ENCODE measurements at regions not wholly inside any gene's neighbourhood (a gene's known extent, or its start where the extent isn't known, plus 50 kb on each side); places are given as distances from the start of the nearest gene placed in this dataset.

GRCh38 chr12:90333424-90333823 lies 621.6 kb downstream of the CCER1 start:
- H3K4me1 ChIP-seq (ENCODE audit: control insufficient read depth, insufficient read depth, low read length, poor library complexity, severe bottlenecking): no peaks in the 10 kb centered on the region
- Mint-ChIP-seq H3K9me3 (peaks cover 0 to 4% (median 0%) of the 10 kb centered on the region in 7 donors), H3K27me3 (peaks cover 6% of the 10 kb centered on the region), H3K4me3 (no peak overlapping the region), H3K4me1 (no peaks in the 10 kb centered on the region), H3K36me3 (no peaks in the 10 kb centered on the region), H3K27ac (no peak overlapping the region)
- no peak overlapping the region for H3K27ac ChIP-seq (ENCODE audit: insufficient read depth, low read length, poor library complexity, severe bottlenecking)
- H3K27me3 ChIP-seq (ENCODE audit: control insufficient read depth, insufficient read depth, low read length): no peaks in the 10 kb centered on the region
- no peaks in the 10 kb centered on the region for H3K36me3 ChIP-seq (ENCODE audit: control insufficient read depth, insufficient read depth, low read length)
- no peak overlapping the region for H3K4me3 ChIP-seq (ENCODE audit: low read depth, low read length)
- H3K9me3 ChIP-seq (ENCODE audit: control insufficient read depth in 2 of 2, low read length in 2 of 2): no peaks in the 10 kb centered on the region
- DNase-seq: no peak
- ATAC-seq (ENCODE audit: low read depth in 2 of 2): no peak

DNA sequence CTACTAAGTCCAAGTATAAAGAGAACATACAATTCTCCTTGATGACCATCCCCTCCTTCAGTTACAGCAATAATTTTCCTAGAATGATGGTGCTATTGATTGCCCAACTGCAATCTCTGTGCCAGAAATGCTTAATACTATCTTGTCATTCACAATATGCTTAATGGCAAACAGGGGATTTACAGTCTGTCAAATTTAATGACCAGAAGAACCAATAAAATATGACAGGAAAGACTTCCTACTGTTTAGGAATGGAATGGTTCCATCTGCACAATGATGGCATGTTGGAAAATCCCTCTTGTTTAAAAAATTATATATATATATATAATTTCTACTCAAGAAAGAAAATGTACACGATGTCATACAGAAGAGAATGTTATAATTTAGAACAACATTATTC lies 623.2 kb downstream of the CCER1 start:
- no peak for ATAC-seq (ENCODE audit: low read depth in 2 of 2)
- Histone ChIP-seq H3K4me3 (ENCODE audit: low read depth, low read length) (no peak overlapping the region), H3K27me3 (ENCODE audit: control insufficient read depth, insufficient read depth, low read length) (no peaks in the 10 kb centered on the region), H3K4me1 (ENCODE audit: control insufficient read depth, insufficient read depth, low read length, poor library complexity, severe bottlenecking) (no peaks in the 10 kb centered on the region), H3K36me3 (ENCODE audit: control insufficient read depth, insufficient read depth, low read length) (no peaks in the 10 kb centered on the region), H3K27ac (ENCODE audit: insufficient read depth, low read length, poor library complexity, severe bottlenecking) (no peak overlapping the region), H3K9me3 (ENCODE audit: control insufficient read depth in 2 of 2, low read length in 2 of 2) (no peaks in the 10 kb centered on the region)
- no peak for DNase-seq
- H3K4me1 Mint-ChIP-seq: no peaks in the 10 kb centered on the region
- no peak overlapping the region for H3K27ac Mint-ChIP-seq
- H3K36me3 Mint-ChIP-seq: no peaks in the 10 kb centered on the region
- H3K9me3 Mint-ChIP-seq: peaks cover 0 to 4% (median 0%) of the 10 kb centered on the region in 7 donors
- peaks cover 6% of the 10 kb centered on the region for H3K27me3 Mint-ChIP-seq
- H3K4me3 Mint-ChIP-seq: no peak overlapping the region

GRCh38 chr12:90331262-90331661 lies 622.6 kb upstream of the ATP2B1 start:
- H3K36me3 ChIP-seq (ENCODE audit: control insufficient read depth, insufficient read depth, low read length): no peaks in the 10 kb centered on the region
- peaks cover 6% of the 10 kb centered on the region for H3K27me3 Mint-ChIP-seq
- H3K27ac Mint-ChIP-seq: no peak overlapping the region
- H3K4me3 Mint-ChIP-seq: no peak overlapping the region
- DNase-seq (no peak), ATAC-seq (ENCODE audit: low read depth in 2 of 2) (no peak)
- no peaks in the 10 kb centered on the region for H3K36me3 Mint-ChIP-seq
- no peaks in the 10 kb centered on the region for H3K9me3 ChIP-seq (ENCODE audit: control insufficient read depth in 2 of 2, low read length in 2 of 2)
- H3K4me1 ChIP-seq (ENCODE audit: control insufficient read depth, insufficient read depth, low read length, poor library complexity, severe bottlenecking): no peaks in the 10 kb centered on the region
- no peak overlapping the region for H3K27ac ChIP-seq (ENCODE audit: insufficient read depth, low read length, poor library complexity, severe bottlenecking)
- no peaks in the 10 kb centered on the region for H3K4me1 Mint-ChIP-seq
- H3K27me3 ChIP-seq (ENCODE audit: control insufficient read depth, insufficient read depth, low read length): no peaks in the 10 kb centered on the region
- no peak overlapping the region for H3K4me3 ChIP-seq (ENCODE audit: low read depth, low read length)
- peaks cover 0 to 4% (median 0%) of the 10 kb centered on the region in 7 donors for H3K9me3 Mint-ChIP-seq

GRCh38 chr12:90327793-90328743 lies 619.4 kb upstream of the ATP2B1 start:
- no peaks in the 10 kb centered on the region for H3K4me1 ChIP-seq (ENCODE audit: control insufficient read depth, insufficient read depth, low read length, poor library complexity, severe bottlenecking)
- H3K27me3 Mint-ChIP-seq: peaks cover 9% of the 10 kb centered on the region

GRCh38 chr12:90323217-90323616 lies 614.6 kb upstream of the ATP2B1 start:
- H3K27ac Mint-ChIP-seq: no peak overlapping the region
- H3K9me3 Mint-ChIP-seq: peaks cover 0 to 5% (median 0%) of the 10 kb centered on the region in 7 donors
- DNase-seq: no peak
- no peak overlapping the region for H3K27ac ChIP-seq (ENCODE audit: insufficient read depth, low read length, poor library complexity, severe bottlenecking)
- no peaks in the 10 kb centered on the region for H3K9me3 ChIP-seq (ENCODE audit: control insufficient read depth in 2 of 2, low read length in 2 of 2)
- H3K27me3 Mint-ChIP-seq: peaks cover 4% of the 10 kb centered on the region
- no peaks in the 10 kb centered on the region for H3K36me3 ChIP-seq (ENCODE audit: control insufficient read depth, insufficient read depth, low read length)
- H3K36me3 Mint-ChIP-seq: no peaks in the 10 kb centered on the region
- H3K27me3 ChIP-seq (ENCODE audit: control insufficient read depth, insufficient read depth, low read length): peaks cover 2% of the 10 kb centered on the region
- H3K4me1 Mint-ChIP-seq: no peaks in the 10 kb centered on the region
- H3K4me3 Mint-ChIP-seq: no peak overlapping the region
- no peak overlapping the region for H3K4me3 ChIP-seq (ENCODE audit: low read depth, low read length)
- no peaks in the 10 kb centered on the region for H3K4me1 ChIP-seq (ENCODE audit: control insufficient read depth, insufficient read depth, low read length, poor library complexity, severe bottlenecking)
- no peak for ATAC-seq (ENCODE audit: low read depth in 2 of 2)

More at GRCh38 chr12:90327793-90328743, 619.4 kb upstream of the ATP2B1 start:
- Mint-ChIP-seq H3K36me3 (no peaks in the 10 kb centered on the region), H3K9me3 (peaks cover 0 to 2% (median 0%) of the 10 kb centered on the region in 7 donors), H3K27ac (no peak overlapping the region), H3K4me3 (no peak overlapping the region), H3K4me1 (no peaks in the 10 kb centered on the region)
- DNase-seq (no peak), ATAC-seq (ENCODE audit: low read depth in 2 of 2) (no peak)
- Histone ChIP-seq H3K9me3 (ENCODE audit: control insufficient read depth in 2 of 2, low read length in 2 of 2) (no peaks in the 10 kb centered on the region), H3K4me3 (ENCODE audit: low read depth, low read length) (no peak overlapping the region), H3K27me3 (ENCODE audit: control insufficient read depth, insufficient read depth, low read length) (peaks cover 2% of the 10 kb centered on the region), H3K36me3 (ENCODE audit: control insufficient read depth, insufficient read depth, low read length) (no peaks in the 10 kb centered on the region), H3K27ac (ENCODE audit: insufficient read depth, low read length, poor library complexity, severe bottlenecking) (no peak overlapping the region)

DNA sequence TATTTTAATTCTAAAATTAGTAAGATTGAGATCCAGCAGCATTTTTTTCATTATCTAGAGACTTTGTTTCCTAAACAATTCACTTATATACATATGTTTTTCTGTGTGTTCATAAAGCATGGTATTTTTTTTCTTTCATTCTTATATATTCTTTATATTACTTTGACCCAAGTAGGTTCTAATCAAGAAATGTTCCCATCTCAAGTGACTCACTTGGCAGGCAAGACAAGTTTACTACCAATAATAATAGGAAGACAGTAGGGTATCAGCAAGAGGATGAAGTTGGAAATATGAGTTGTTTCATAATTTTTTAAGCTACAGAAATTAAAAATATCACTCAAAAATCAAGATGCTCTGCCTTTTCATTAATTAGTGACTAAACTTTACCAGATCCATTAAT lies 613.4 kb upstream of the ATP2B1 start:
- H3K4me3 ChIP-seq (ENCODE audit: low read depth, low read length): no peak overlapping the region
- no peaks in the 10 kb centered on the region for H3K9me3 ChIP-seq (ENCODE audit: control insufficient read depth in 2 of 2, low read length in 2 of 2)
- peaks cover 2% of the 10 kb centered on the region for H3K27me3 ChIP-seq (ENCODE audit: control insufficient read depth, insufficient read depth, low read length)
- peaks cover 0 to 5% (median 0%) of the 10 kb centered on the region in 7 donors for H3K9me3 Mint-ChIP-seq
- H3K4me1 Mint-ChIP-seq: no peaks in the 10 kb centered on the region
- H3K36me3 ChIP-seq (ENCODE audit: control insufficient read depth, insufficient read depth, low read length): no peaks in the 10 kb centered on the region
- H3K27ac ChIP-seq (ENCODE audit: insufficient read depth, low read length, poor library complexity, severe bottlenecking): no peak overlapping the region
- H3K4me1 ChIP-seq (ENCODE audit: control insufficient read depth, insufficient read depth, low read length, poor library complexity, severe bottlenecking): no peaks in the 10 kb centered on the region
- no peaks in the 10 kb centered on the region for H3K36me3 Mint-ChIP-seq
- H3K4me3 Mint-ChIP-seq: no peak overlapping the region
- DNase-seq (no peak), ATAC-seq (ENCODE audit: low read depth in 2 of 2) (no peak)
- H3K27ac Mint-ChIP-seq: no peak overlapping the region
- peaks cover 4% of the 10 kb centered on the region for H3K27me3 Mint-ChIP-seq

GRCh38 chr12:90321369-90321768 lies 612.7 kb upstream of the ATP2B1 start:
- Histone ChIP-seq H3K9me3 (ENCODE audit: control insufficient read depth in 2 of 2, low read length in 2 of 2) (no peaks in the 10 kb centered on the region), H3K27ac (ENCODE audit: insufficient read depth, low read length, poor library complexity, severe bottlenecking) (no peak overlapping the region), H3K36me3 (ENCODE audit: control insufficient read depth, insufficient read depth, low read length) (no peaks in the 10 kb centered on the region), H3K27me3 (ENCODE audit: control insufficient read depth, insufficient read depth, low read length) (peaks cover 2% of the 10 kb centered on the region), H3K4me3 (ENCODE audit: low read depth, low read length) (no peak overlapping the region), H3K4me1 (ENCODE audit: control insufficient read depth, insufficient read depth, low read length, poor library complexity, severe bottlenecking) (no peaks in the 10 kb centered on the region)
- no peaks in the 10 kb centered on the region for H3K36me3 Mint-ChIP-seq
- ATAC-seq (ENCODE audit: low read depth in 2 of 2) (no peak), DNase-seq (no peak)
- no peak overlapping the region for H3K27ac Mint-ChIP-seq
- peaks cover 4% of the 10 kb centered on the region for H3K27me3 Mint-ChIP-seq
- H3K4me1 Mint-ChIP-seq: no peaks in the 10 kb centered on the region
- H3K4me3 Mint-ChIP-seq: no peak overlapping the region
- peaks cover 0 to 5% (median 0%) of the 10 kb centered on the region in 7 donors for H3K9me3 Mint-ChIP-seq

- no peaks in the 10 kb centered on the region for H3K4me1 ChIP-seq (ENCODE audit: control insufficient read depth, insufficient read depth, low read length, poor library complexity, severe bottlenecking)
- no peak overlapping the region for H3K4me3 ChIP-seq (ENCODE audit: low read depth, low read length)
- H3K4me3 Mint-ChIP-seq: no peak overlapping the region
- H3K27ac Mint-ChIP-seq: no peak overlapping the region
- H3K4me1 Mint-ChIP-seq: no peaks in the 10 kb centered on the region
- peaks cover 8% of the 10 kb centered on the region for H3K27me3 Mint-ChIP-seq
- H3K9me3 Mint-ChIP-seq: no peaks in the 10 kb centered on the region
- H3K36me3 Mint-ChIP-seq: no peaks in the 10 kb centered on the region
- no peak overlapping the region for H3K27ac ChIP-seq (ENCODE audit: insufficient read depth, low read length, poor library complexity, severe bottlenecking)
- no peak for DNase-seq
- no peaks in the 10 kb centered on the region for H3K27me3 ChIP-seq (ENCODE audit: control insufficient read depth, insufficient read depth, low read length)
- no peak for ATAC-seq (ENCODE audit: low read depth in 2 of 2)
- no peaks in the 10 kb centered on the region for H3K36me3 ChIP-seq (ENCODE audit: control insufficient read depth, insufficient read depth, low read length)
- no peaks in the 10 kb centered on the region for H3K9me3 ChIP-seq (ENCODE audit: control insufficient read depth in 2 of 2, low read length in 2 of 2)
Measured at GRCh38 chr12:90311561-90311960, 602.9 kb upstream of the ATP2B1 start.

Measured in CD4-positive, CD25-positive, alpha-beta regulatory T cell (primary cell).